CD14-positive monocyte (primary cell): ENCODE measurements at regions not wholly inside any gene's neighbourhood (a gene's known extent, or its start where the extent isn't known, plus 50 kb on each side); places are given as distances from the start of the nearest gene placed in this dataset.

Experiments
- DNase-seq, 3 donors: peaks; one replicate each; pipeline ENCODE4 v3.0.0-alpha.2; 2011 to 2022
- H2AFZ ChIP-seq: 2 replicates; pipeline ENCODE4 v1.6.0; 2012; ENCODE audit warnings: mild to moderate bottlenecking, low read depth, low read length, inconsistent platforms; ENCODE audit not compliant: insufficient read depth, poor library complexity, severe bottlenecking
- H3K27ac ChIP-seq, 2 donors: 1 replicate in 1 of 2; 2 replicates in 1 of 2; pipeline ENCODE4 v1.5.1; 2012 to 2013; ENCODE audit warnings: low read length in 2 of 2, control low read depth in 1 of 2, inconsistent platforms in 1 of 2, low read depth in 1 of 2, mild to moderate bottlenecking in 1 of 2
- H3K27me3 ChIP-seq, 2 donors: one replicate each; pipeline versions ENCODE4 v1.6.0 to v1.6.1; 2011 to 2013; ENCODE audit warnings: low read length in 2 of 2; ENCODE audit not compliant: control insufficient read depth in 2 of 2, insufficient read depth in 2 of 2
- H3K36me3 ChIP-seq, 2 donors: replicated peaks in 1 of 2; 1 replicate in 1 of 2; 2 replicates in 1 of 2; pipeline versions ENCODE4 v1.5.1 to v1.6.1; 2012 to 2013; ENCODE audit warnings: low read length in 2 of 2, control low read depth in 1 of 2, inconsistent platforms in 1 of 2, mild to moderate bottlenecking in 1 of 2; ENCODE audit not compliant: insufficient read depth in 2 of 2, control insufficient read depth in 1 of 2
- H3K4me1 ChIP-seq, 2 donors: 1 replicate in 1 of 2; 2 replicates in 1 of 2; pipeline versions ENCODE4 v1.5.1 to v1.6.1; 2012 to 2013; ENCODE audit warnings: low read length in 2 of 2, control low read depth in 1 of 2, inconsistent platforms in 1 of 2, mild to moderate bottlenecking in 1 of 2, moderate library complexity in 1 of 2; ENCODE audit not compliant: insufficient read depth in 2 of 2, control insufficient read depth in 1 of 2
- H3K4me2 ChIP-seq: replicated peaks from 2 replicates; pipeline ENCODE3; 2012; ENCODE audit warnings: low read length, moderate library complexity, mild to moderate bottlenecking; ENCODE audit not compliant: poor library complexity, severe bottlenecking; ENCODE audit errors: extremely low read depth
- H3K4me3 ChIP-seq, 3 experiments: fragments of 200-600 bp in 1 of 3; sonication (generic) in 1 of 3; replicated peaks in 1 of 3; 1 replicate in 2 of 3; 2 replicates in 1 of 3; pipeline ENCODE4 v1.5.1; 2011 to 2013; ENCODE audit warnings: low read length in 3 of 3, mild to moderate bottlenecking in 3 of 3, control low read depth in 2 of 3, low read depth in 2 of 3, inconsistent platforms in 1 of 3, moderate library complexity in 1 of 3
- H3K79me2 ChIP-seq: 2 replicates; pipeline ENCODE4 v1.6.0; 2012; ENCODE audit warnings: mild to moderate bottlenecking, control low read depth, inconsistent platforms, low read length, moderate library complexity; ENCODE audit not compliant: insufficient read depth
- H3K9ac ChIP-seq: 2 replicates; pipeline ENCODE4 v1.6.0; 2017; ENCODE audit warnings: low read length, mild to moderate bottlenecking; ENCODE audit not compliant: insufficient read depth, poor library complexity, severe bottlenecking
- H3K9me3 ChIP-seq, 2 donors: replicated peaks in 1 of 2; 1 replicate in 1 of 2; 2 replicates in 1 of 2; pipeline versions ENCODE4 v1.5.1 to v1.6.1; 2012 to 2013; ENCODE audit warnings: low read length in 2 of 2, control low read depth in 1 of 2; ENCODE audit not compliant: control insufficient read depth in 1 of 2, insufficient read depth in 1 of 2
- H4K20me1 ChIP-seq: 2 replicates; pipeline ENCODE4 v1.6.0; 2012; ENCODE audit warnings: mild to moderate bottlenecking, low read length, control low read depth, moderate library complexity; ENCODE audit not compliant: insufficient read depth
- H3K27ac Mint-ChIP-seq, 7 donors: one replicate each; pipeline ENCODE4 v1.8.0; 2020; ENCODE audit warnings: mild to moderate bottlenecking in 7 of 7, mixed read lengths in 7 of 7, moderate library complexity in 6 of 7, inconsistent platforms in 2 of 7
- H3K27me3 Mint-ChIP-seq, 3 donors: one replicate each; pipeline ENCODE4 v1.8.0; 2021 to 2022; ENCODE audit warnings: low read depth in 3 of 3, mild to moderate bottlenecking in 3 of 3, mixed read lengths in 3 of 3, moderate library complexity in 3 of 3, inconsistent platforms in 1 of 3
- H3K36me3 Mint-ChIP-seq, 2 donors: one replicate each; pipeline ENCODE4 v1.8.0; 2020; ENCODE audit warnings: mixed read lengths in 2 of 2, inconsistent platforms in 1 of 2, mild to moderate bottlenecking in 1 of 2
- H3K4me1 Mint-ChIP-seq: one replicate; pipeline ENCODE4 v1.8.0; 2020; ENCODE audit warnings: mild to moderate bottlenecking, mixed read lengths
- H3K4me3 Mint-ChIP-seq, 2 donors: one replicate each; pipeline ENCODE4 v1.8.0; 2020; ENCODE audit warnings: mild to moderate bottlenecking in 2 of 2, mixed read lengths in 2 of 2, moderate library complexity in 1 of 2
- H3K9me3 Mint-ChIP-seq, 7 donors: one replicate each; pipeline ENCODE4 v1.8.0; 2020 to 2022; ENCODE audit warnings: mixed read lengths in 7 of 7, mild to moderate bottlenecking in 6 of 7, moderate library complexity in 6 of 7, inconsistent platforms in 2 of 7
- WGBS: methylation state at CpG from one replicate; pipeline ENCODE4 v1.1.5; 2013; ENCODE audit warnings: missing lambda C conversion rate; ENCODE audit not compliant: insufficient coverage; 5-methylcytosine and 5-hydroxymethylcytosine counted together
- intact Hi-C, 2 donors: fragments of 100-400 bp; cut with micrococcal nuclease; formaldehyde crosslinking; loops; one replicate each; pipeline versions ENCODE4 v1.15.0 to v1.15.1; 2023
- TF ChIP-seq, protein P1 (sequence below): fragments of 200-600 bp; IDR thresholded peaks from one replicate; pipeline ENCODE4 v1.8.0; 2022; ENCODE audit warnings: antibody characterized with exemption, mild to moderate bottlenecking

DNA sequence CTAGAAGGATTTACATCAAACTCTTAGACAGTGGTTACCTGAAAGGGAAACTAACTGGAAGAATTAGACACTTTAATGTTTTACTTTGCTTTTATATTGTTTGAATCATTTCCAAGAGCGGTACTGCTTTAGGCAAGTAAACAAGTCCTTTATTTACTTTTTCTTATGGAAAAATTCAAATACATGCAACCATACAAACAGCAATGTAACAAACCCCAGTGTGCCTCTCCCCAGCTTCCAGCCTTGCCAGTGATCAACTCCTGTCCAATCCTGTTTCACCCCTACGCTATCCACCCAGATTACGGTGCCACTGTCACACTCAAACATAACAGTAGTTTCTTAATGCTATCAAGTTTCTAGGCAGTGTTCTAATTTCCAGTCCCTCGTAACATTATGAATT is 85.9 kb downstream of the C16orf95 start:
- no peaks in the 10 kb centered on the region for H3K9me3 ChIP-seq
- Mint-ChIP-seq H3K4me3 (no peak overlapping the region), H3K9me3 (peaks cover 0 to 13% (median 7%) of the 10 kb centered on the region in 7 donors), H3K36me3 (no peaks in the 10 kb centered on the region), H3K4me1 (peaks cover 11% of the 10 kb centered on the region), H3K27me3 (peaks cover 18 to 26% (median 25%) of the 10 kb centered on the region in 3 donors), H3K27ac (no peak overlapping the region)
- H3K9ac ChIP-seq = no peak overlapping the region
- H3K79me2 ChIP-seq = no peaks in the 10 kb centered on the region
- H3K36me3 ChIP-seq = no peaks in the 10 kb centered on the region
- peaks cover 8 to 9% of the 10 kb centered on the region in 2 donors for H3K4me1 ChIP-seq
- no peak overlapping the region for H3K4me2 ChIP-seq
- intact Hi-C loops = no loop called here
- no peak overlapping the region for H2AFZ ChIP-seq
- no peaks in the 10 kb centered on the region for H4K20me1 ChIP-seq
- no peak overlapping the region for H3K27ac ChIP-seq
- H3K4me3 ChIP-seq = no peak overlapping the region
- TF ChIP-seq, protein P1, sequence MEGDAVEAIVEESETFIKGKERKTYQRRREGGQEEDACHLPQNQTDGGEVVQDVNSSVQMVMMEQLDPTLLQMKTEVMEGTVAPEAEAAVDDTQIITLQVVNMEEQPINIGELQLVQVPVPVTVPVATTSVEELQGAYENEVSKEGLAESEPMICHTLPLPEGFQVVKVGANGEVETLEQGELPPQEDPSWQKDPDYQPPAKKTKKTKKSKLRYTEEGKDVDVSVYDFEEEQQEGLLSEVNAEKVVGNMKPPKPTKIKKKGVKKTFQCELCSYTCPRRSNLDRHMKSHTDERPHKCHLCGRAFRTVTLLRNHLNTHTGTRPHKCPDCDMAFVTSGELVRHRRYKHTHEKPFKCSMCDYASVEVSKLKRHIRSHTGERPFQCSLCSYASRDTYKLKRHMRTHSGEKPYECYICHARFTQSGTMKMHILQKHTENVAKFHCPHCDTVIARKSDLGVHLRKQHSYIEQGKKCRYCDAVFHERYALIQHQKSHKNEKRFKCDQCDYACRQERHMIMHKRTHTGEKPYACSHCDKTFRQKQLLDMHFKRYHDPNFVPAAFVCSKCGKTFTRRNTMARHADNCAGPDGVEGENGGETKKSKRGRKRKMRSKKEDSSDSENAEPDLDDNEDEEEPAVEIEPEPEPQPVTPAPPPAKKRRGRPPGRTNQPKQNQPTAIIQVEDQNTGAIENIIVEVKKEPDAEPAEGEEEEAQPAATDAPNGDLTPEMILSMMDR = no peak
- DNase-seq = no peak
- peaks cover 0 to 9% of the 10 kb centered on the region in 2 donors for H3K27me3 ChIP-seq
- WGBS = 97% methylated on average over 3 of the region's 4 CpGs

DNA sequence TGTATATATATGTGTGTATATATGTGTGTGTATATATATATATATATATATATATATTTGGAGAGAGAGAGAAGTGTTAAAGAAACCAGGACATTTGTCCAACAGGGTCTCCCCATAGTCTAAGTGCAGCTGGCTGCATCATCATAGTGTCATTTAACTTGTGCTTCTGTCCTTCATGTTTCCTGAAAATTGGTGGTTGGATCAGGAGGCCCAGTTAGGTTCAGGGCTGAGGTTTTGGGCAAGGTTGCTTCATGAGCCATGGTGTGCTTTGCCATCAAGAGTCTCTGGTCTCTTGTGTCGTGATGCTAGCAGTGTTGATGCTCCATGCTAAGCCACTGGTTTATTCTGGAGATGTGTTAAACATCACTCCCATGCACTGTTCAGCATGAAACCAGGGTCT is 85.3 kb downstream of the C16orf95 start:
- Histone ChIP-seq H3K4me3 (no peak overlapping the region), H3K9me3 (no peaks in the 10 kb centered on the region), H3K9ac (no peak overlapping the region), H3K36me3 (no peaks in the 10 kb centered on the region), H3K27ac (no peak overlapping the region), H4K20me1 (no peaks in the 10 kb centered on the region), H3K4me1 (peaks cover 13% of the 10 kb centered on the region in 2 donors), H3K4me2 (no peak overlapping the region), H2AFZ (no peak overlapping the region), H3K27me3 (peaks cover 0 to 15% of the 10 kb centered on the region in 2 donors), H3K79me2 (no peaks in the 10 kb centered on the region)
- H3K36me3 Mint-ChIP-seq = no peaks in the 10 kb centered on the region
- no CpG with 5 or more reads among the region's 1 CpG for WGBS
- H3K9me3 Mint-ChIP-seq = peaks cover 0 to 13% (median 7%) of the 10 kb centered on the region in 7 donors
- TF ChIP-seq, protein P1 = no peak
- H3K4me1 Mint-ChIP-seq = peaks cover 16% of the 10 kb centered on the region
- H3K27ac Mint-ChIP-seq = no peak overlapping the region
- peaks cover 18 to 33% (median 31%) of the 10 kb centered on the region in 3 donors for H3K27me3 Mint-ChIP-seq
- no peak for DNase-seq
- intact Hi-C loops = no loop called here
- H3K4me3 Mint-ChIP-seq = no peak overlapping the region
